IPS-18a (cell line): ENCODE measurements at regions not wholly inside any gene's neighbourhood (a gene's known extent, or its start where the extent isn't known, plus 50 kb on each side); places are given as distances from the start of the nearest gene placed in this dataset.
"Not testable (repeated sequence)": the region's sequence is repeated elsewhere in the genome, so short reads cannot be mapped to it uniquely, and the experiment has no call there.

ENCODE experiments used
- H3K27ac ChIP-seq: one replicate; pipeline ENCODE4 v1.5.1; 2013; ENCODE audit warnings: low read length
- H3K27me3 ChIP-seq: one replicate; pipeline ENCODE4 v1.6.1; 2013; ENCODE audit warnings: mild to moderate bottlenecking, low read length; ENCODE audit not compliant: control insufficient read depth, insufficient read depth
- H3K36me3 ChIP-seq: one replicate; pipeline ENCODE4 v1.6.1; 2013; ENCODE audit warnings: low read depth, low read length; ENCODE audit not compliant: control insufficient read depth
- H3K4me1 ChIP-seq: one replicate; pipeline ENCODE4 v1.6.1; 2013; ENCODE audit warnings: low read depth, low read length; ENCODE audit not compliant: control insufficient read depth
- H3K4me3 ChIP-seq: one replicate; pipeline ENCODE4 v1.5.1; 2013; ENCODE audit warnings: low read length
- H3K9ac ChIP-seq: one replicate; pipeline ENCODE4 v1.6.1; 2013; ENCODE audit warnings: mild to moderate bottlenecking, low read length, moderate library complexity
- H3K9me3 ChIP-seq: one replicate; pipeline ENCODE4 v1.6.1; 2013; ENCODE audit warnings: low read depth, low read length; ENCODE audit not compliant: control insufficient read depth

DNA sequence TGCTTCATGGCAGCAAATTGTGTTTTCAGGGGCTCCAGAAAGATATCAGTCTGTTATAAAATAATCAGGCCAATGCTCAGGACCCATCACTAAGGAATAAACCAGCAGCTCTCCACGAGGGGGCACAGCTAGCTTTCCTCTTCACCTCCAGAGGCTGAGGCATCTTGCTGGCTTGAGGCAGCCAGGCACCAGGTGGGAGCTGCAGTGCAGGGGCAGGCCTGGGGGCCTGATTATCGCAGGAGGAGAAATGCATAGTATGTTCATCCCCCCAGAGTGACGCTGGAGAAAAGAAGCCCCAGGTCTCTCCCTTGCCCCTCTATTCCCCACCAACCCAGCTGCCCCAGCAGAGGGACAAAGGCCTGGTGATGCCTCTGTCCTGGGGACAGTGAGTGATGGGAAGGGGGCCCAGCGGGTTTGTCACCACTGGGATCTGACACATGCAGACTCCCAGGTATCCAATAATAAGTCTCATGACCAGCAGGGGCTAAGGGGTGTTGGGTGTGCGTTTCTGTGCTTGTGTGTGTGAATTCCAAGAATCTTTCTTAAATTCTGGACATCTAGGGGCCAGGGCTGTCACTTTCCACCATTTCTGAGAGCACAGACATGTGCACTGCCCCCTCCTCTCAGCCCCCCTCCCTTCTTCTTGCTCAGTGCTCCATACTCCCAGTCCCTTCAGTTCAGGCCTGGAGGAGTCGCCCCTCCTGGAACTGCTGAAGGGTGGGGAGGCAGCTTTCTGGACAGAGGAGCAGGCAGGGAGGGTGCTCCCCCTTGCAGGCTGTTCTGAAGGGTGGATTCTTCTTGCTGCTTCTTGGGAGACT is 128.1 kb upstream of the FAM20C start:
- Histone ChIP-seq H3K4me3 (no peak overlapping the region), H3K9ac (no peak overlapping the region), H3K27me3 (no peaks in the 10 kb centered on the region), H3K4me1 (peaks cover 11% of the 10 kb centered on the region), H3K27ac (no peak overlapping the region), H3K36me3 (no peaks in the 10 kb centered on the region), H3K9me3 (no peaks in the 10 kb centered on the region)

- no peaks in the 10 kb centered on the region for H3K27me3 ChIP-seq
- H3K4me1 ChIP-seq: peaks cover 5% of the 10 kb centered on the region
- no peaks in the 10 kb centered on the region for H3K36me3 ChIP-seq
- no peak overlapping the region for H3K9ac ChIP-seq
- H3K9me3 ChIP-seq: no peaks in the 10 kb centered on the region
- H3K4me3 ChIP-seq: no peak overlapping the region
- H3K27ac ChIP-seq: no peak overlapping the region
Measured at GRCh38 chr7:64916-65341, 127.4 kb upstream of the FAM20C start.

- Histone ChIP-seq H3K9ac (no peak overlapping the region), H3K9me3 (no peaks in the 10 kb centered on the region), H3K27me3 (no peaks in the 10 kb centered on the region), H3K36me3 (no peaks in the 10 kb centered on the region), H3K4me1 (peaks cover 3% of the 10 kb centered on the region), H3K4me3 (no peak overlapping the region), H3K27ac (no peak overlapping the region)
Measured at GRCh38 chr7:65554-65953, 126.8 kb upstream of the FAM20C start.

DNA sequence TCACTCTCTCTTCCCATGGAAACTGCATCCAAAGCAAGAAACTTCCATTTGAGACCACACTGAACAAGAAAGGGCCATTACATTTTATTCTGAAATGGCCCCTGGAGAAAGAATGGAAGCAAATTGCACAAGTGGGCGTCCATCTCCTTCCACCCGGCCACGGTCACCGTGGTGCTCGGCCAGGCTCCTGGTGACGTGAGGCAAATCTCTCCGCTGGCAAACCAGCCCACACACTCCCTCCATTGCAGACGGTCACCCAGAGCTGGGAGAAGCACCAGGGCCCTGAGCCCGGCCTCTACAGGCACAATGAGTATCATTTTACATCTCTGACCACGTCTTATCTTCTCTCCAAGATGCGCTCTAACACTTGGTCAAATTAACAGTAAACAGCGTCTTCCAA is 126.1 kb upstream of the FAM20C start:
- no peaks in the 10 kb centered on the region for H3K36me3 ChIP-seq
- H3K9me3 ChIP-seq: no peaks in the 10 kb centered on the region
- H3K4me1 ChIP-seq: peaks cover 3% of the 10 kb centered on the region
- H3K27ac ChIP-seq: no peak overlapping the region
- H3K4me3 ChIP-seq: no peak overlapping the region
- no peak overlapping the region for H3K9ac ChIP-seq
- no peaks in the 10 kb centered on the region for H3K27me3 ChIP-seq

DNA sequence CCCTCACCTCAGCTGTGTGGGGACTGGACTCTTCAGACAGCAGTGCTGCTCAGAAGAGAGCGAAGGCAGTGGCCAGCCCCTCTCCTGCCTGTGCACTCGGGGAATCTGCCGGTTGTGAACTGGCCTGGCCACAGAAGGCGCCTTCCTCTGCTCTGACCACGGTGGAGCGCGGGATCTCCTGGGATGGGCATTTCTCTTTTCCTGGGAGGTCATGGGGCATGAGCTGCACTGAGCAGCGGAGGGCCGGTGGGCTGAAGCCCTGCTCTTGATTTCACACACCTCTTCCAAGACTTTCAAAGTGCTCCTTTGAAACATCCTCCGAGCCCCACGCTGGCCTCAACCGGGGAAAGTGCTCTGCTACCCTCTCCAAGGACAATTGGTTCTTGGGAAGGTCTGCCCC is 125.6 kb upstream of the FAM20C start:
- Histone ChIP-seq H3K27ac (no peak overlapping the region), H3K4me3 (no peak overlapping the region), H3K4me1 (peaks cover 3% of the 10 kb centered on the region), H3K9me3 (no peaks in the 10 kb centered on the region), H3K36me3 (no peaks in the 10 kb centered on the region), H3K27me3 (no peaks in the 10 kb centered on the region), H3K9ac (no peak overlapping the region)

DNA sequence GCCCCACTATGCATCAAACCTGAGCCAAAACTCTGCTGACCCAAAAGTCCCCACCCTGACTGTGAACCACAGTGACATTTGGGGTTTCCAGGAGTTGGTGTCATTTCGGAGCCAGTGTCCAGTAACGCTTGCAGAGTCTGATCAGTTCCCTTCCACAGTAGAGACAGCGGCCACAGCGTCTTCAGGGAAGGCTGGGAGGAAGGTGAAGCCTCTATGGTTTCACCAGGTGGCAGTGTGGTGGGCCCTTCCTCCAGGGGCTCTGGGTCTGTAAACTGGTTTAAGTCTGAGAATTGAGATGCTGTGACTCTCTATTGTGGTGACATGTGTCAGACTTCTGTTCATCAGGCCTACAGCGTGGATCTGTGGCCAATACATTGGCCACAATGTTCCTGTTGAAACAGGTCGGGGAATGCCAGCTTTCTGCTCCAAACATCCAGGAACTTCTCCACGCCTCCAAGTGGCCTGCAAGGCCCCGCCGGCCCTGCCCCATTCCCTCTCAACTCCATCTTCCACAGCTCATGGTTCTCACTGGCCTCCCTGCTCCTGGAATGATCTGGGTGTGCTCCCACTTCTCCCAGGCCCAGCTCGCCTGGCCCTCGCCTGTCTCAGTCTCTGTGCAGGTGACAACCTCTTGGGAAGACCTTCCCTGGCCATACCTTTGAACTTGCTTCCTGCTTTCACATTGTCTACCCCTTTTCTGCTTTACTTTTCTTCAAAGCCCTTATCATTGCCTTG is 124.5 kb upstream of the FAM20C start:
- Histone ChIP-seq H3K4me3 (no peak overlapping the region), H3K9ac (no peak overlapping the region), H3K27ac (no peak overlapping the region), H3K36me3 (no peaks in the 10 kb centered on the region), H3K9me3 (no peaks in the 10 kb centered on the region), H3K27me3 (no peaks in the 10 kb centered on the region), H3K4me1 (peaks cover 3% of the 10 kb centered on the region)

GRCh38 chr7:68629-69028 is 123.7 kb upstream of the FAM20C start:
- Histone ChIP-seq H3K36me3 (no peaks in the 10 kb centered on the region), H3K4me1 (peaks cover 2% of the 10 kb centered on the region), H3K27ac (no peak overlapping the region), H3K9ac (no peak overlapping the region), H3K4me3 (no peak overlapping the region), H3K27me3 (no peaks in the 10 kb centered on the region), H3K9me3 (no peaks in the 10 kb centered on the region)

- not testable (repeated sequence) for H3K4me1 ChIP-seq, H3K36me3 ChIP-seq, H3K27me3 ChIP-seq, H3K9me3 ChIP-seq, H3K9ac ChIP-seq, H3K4me3 ChIP-seq, H3K27ac ChIP-seq
Measured at GRCh38 chr7:69052-69451, 123.3 kb upstream of the FAM20C start.

GRCh38 chr7:69499-70123 is 122.8 kb upstream of the FAM20C start:
- not testable (repeated sequence) for H3K27me3 ChIP-seq, H3K36me3 ChIP-seq, H3K9ac ChIP-seq, H3K4me3 ChIP-seq, H3K27ac ChIP-seq, H3K9me3 ChIP-seq, H3K4me1 ChIP-seq

GRCh38 chr7:70207-70606 is 122.2 kb upstream of the FAM20C start:
- H3K4me3 ChIP-seq, H3K9me3 ChIP-seq, H3K27me3 ChIP-seq, H3K36me3 ChIP-seq, H3K9ac ChIP-seq, H3K27ac ChIP-seq, H3K4me1 ChIP-seq: not testable (repeated sequence)

- H3K36me3 ChIP-seq, H3K4me3 ChIP-seq, H3K9me3 ChIP-seq, H3K4me1 ChIP-seq, H3K27me3 ChIP-seq, H3K9ac ChIP-seq, H3K27ac ChIP-seq: not testable (repeated sequence)
Measured at GRCh38 chr7:70989-71388, 121.4 kb upstream of the FAM20C start.
